PC-9 (cell line): ENCODE measurements at regions not wholly inside any gene's neighbourhood (a gene's known extent, or its start where the extent isn't known, plus 50 kb on each side); places are given as distances from the start of the nearest gene placed in this dataset.

Experiments used
- CTCF ChIP-seq: fragments of 200-600 bp; sonication (generic); conservative IDR thresholded peaks from 2 replicates; pipeline ENCODE4 v1.6.1; 2017; ENCODE audit warnings: mixed run types, antibody characterized with exemption, mild to moderate bottlenecking, moderate library complexity
- EZH2 ChIP-seq: fragments of 200-600 bp; sonication (generic); IDR thresholded peaks from 2 replicates; pipeline ENCODE4 v1.8.0; 2017; ENCODE audit warnings: antibody characterized with exemption, low read depth

- no peak for TF ChIP-seq CTCF
- no peak for TF ChIP-seq EZH2
Observed at GRCh38 chr12:31845613-31846322, 113.4 kb upstream of the RESF1 start.
